HG03175 (cell line): ENCODE measurements at regions not wholly inside any gene's neighbourhood (a gene's known extent, or its start where the extent isn't known, plus 50 kb on each side); places are given as distances from the start of the nearest gene placed in this dataset.
"Not testable (repeated sequence)": the region's sequence is repeated elsewhere in the genome, so short reads cannot be mapped to it uniquely, and the experiment has no call there.

Source experiments
- ATAC-seq: cut with Tn5 transposase; IDR thresholded peaks from one replicate; pipeline ENCODE4 v1.9.1; 2021; ENCODE audit warnings: mild to moderate bottlenecking, moderate library complexity; ENCODE audit not compliant: unreplicated experiment

DNA sequence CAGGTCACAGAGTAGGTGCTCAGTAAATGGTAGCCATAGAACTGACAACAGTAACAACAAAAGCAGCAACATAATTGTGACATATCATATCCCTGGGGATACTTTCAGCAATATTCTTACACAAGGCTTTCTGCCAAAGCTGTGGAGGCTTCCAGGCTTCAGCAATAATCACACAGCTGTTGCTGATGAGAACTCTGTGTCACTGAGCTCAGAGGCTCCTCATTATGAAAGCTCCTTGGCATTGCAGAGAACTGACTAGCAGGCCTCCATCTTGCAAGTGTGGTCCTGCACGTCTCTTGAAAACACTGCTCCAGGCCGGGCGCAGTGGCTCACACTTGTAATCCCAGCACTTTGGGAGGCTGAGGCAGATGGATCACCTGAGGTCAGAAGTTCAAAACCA is 97.3 kb upstream of the BTG1 start:
- ATAC-seq: no peak

GRCh38 chr12:92237762-92238523 is 92.3 kb upstream of the BTG1 start:
- no peak for ATAC-seq

DNA sequence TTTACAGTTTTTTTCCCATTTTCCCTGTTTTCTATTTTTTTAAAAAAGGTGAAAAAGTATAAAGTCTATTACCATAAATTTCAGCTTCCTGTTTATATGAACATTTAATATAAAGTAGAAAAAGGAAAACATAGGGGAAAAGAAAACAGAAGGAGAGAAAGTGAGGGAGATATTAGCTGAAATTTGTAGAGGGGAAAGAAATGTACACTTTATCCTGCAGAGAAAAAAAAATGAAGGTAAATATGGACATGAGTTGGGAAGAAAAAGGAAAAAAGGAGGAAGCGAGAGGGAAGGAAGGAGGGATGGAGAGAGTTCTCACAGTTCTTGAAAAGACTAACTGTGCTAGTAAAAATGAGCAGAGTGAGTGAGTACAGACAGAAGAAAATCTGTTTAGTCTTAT is 91.6 kb upstream of the BTG1 start:
- ATAC-seq: no peak

- ATAC-seq: no peak
Measured at GRCh38 chr12:92235703-92236472, 90.2 kb upstream of the BTG1 start.

GRCh38 chr12:92234533-92234932 is 88.9 kb upstream of the BTG1 start:
- no peak for ATAC-seq

- no peak for ATAC-seq
Measured at GRCh38 chr12:92233346-92234015, 87.8 kb upstream of the BTG1 start.

DNA sequence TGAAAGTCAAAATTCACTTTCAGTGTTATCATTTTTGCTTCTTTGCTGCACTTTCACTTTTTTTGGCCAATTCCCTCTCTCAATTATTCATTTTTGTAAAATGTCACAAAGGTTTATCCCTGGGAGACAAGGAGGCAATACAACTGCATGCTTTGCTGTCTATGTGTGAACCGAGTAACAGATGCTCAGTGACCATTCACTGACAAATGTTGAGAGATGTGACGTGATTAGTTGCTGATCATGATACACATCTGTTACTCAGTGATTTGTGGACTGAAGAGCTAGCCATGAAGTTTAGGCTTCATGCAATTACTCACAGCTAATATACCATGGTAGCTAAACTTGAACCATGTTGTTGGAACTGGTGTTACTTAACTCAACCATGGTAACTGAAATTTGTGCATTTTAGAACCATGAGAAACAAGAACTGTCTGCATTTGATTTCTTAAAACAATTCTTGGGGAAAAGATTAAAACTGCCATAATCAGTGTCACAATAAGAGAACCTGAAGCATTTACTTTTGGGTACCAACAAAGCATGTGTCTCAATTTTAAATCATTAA is 86.8 kb upstream of the BTG1 start:
- not testable (repeated sequence) for ATAC-seq

- ATAC-seq: not testable (repeated sequence)
Measured at GRCh38 chr12:92231945-92232344, 86.3 kb upstream of the BTG1 start.

DNA sequence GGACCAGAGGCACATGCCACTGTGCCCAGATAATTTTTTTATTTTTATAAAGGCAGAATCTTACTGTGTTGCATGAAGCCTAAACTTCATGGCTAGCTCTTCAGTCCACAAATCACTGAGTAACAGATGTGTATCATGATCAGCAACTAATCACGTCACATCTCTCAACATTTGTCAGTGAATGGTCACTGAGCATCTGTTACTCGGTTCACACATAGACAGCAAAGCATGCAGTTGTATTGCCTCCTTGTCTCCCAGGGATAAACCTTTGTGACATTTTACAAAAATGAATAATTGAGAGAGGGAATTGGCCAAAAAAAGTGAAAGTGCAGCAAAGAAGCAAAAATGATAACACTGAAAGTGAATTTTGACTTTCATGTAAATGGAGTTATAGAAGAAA is 85.9 kb upstream of the BTG1 start:
- ATAC-seq: not testable (repeated sequence)

DNA sequence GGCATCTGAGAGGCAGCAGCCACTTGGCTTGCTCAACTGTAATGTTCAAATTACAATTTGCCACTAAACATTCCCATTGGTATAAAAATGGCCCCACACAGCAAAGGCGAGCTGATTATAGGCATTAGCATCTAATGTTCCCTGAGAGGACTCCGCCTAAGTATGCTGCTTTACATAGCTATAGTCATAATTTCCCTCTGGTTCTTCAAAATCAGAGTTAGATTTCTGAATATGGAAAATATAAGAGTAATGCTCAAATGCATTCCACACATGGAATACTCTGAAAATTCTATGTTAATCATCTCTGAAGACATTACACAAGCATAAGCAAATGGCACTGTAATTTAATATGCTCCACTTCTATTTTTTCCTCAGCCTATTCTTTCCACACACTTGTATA is 83.7 kb upstream of the BTG1 start:
- ATAC-seq: no peak

- no peak for ATAC-seq
Measured at GRCh38 chr12:92226961-92227360, 81.3 kb upstream of the BTG1 start.

DNA sequence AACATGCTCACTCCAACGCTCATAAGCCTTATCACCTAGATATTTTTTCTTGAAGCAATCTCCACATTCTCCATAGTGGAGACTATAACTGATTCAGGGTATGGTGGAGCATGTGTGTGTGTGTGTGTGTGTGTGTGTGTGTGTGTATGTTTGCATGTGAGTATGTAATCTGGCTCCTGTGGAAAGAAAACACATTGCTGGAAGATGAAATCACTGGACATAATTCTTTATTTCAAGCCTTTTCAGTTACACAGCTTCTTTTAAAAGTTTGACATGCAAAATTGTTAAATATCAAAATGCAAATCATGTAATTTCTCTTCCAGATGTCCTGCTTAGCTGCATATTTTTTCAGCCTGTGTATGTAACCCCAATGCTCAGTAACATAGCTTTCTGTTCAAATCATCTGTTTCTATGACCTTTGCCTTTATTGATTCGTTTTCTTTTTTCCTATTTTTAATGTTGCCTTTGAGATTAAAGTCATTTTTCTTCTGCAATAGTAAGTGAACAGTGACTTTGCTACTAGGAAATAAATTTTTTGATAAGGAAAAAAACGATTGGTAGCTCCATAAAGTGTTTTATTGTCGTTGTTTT is 80.5 kb upstream of the BTG1 start:
- ATAC-seq: no peak

DNA sequence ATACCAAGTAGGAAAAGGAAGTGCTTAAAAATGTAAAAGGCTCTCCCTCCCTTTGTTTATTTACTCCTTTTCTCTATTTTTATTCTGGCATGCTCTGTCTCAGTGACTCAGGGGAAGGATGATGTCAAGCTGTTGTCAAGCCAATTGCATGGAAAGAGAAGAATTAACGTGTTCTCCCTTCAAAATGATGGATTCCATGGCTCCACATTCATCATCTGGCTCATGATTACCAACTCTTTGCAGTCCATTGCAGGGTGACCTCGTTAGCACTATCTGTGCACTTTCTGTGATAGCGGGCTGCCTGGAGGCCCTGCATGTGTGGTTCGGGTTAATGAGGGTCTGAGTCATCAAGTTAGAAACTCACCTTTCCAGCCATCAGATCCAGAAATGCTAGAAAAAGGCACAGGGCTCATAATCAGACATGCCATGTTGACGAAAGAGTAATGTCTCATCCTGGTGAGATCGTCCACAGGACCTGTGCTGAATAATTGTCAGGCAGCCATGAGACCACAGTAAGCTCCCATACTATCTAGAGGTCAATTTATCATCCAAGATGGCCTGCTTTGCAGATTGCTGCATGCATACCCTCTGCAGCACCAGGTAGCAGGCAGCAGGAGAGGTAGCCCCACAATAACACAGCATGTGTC is 79.2 kb upstream of the BTG1 start:
- ATAC-seq: no peak

- no peak for ATAC-seq
Measured at GRCh38 chr12:92223481-92223880, 77.8 kb upstream of the BTG1 start.

GRCh38 chr12:92221656-92222315 is 76.1 kb upstream of the BTG1 start:
- no peak for ATAC-seq

DNA sequence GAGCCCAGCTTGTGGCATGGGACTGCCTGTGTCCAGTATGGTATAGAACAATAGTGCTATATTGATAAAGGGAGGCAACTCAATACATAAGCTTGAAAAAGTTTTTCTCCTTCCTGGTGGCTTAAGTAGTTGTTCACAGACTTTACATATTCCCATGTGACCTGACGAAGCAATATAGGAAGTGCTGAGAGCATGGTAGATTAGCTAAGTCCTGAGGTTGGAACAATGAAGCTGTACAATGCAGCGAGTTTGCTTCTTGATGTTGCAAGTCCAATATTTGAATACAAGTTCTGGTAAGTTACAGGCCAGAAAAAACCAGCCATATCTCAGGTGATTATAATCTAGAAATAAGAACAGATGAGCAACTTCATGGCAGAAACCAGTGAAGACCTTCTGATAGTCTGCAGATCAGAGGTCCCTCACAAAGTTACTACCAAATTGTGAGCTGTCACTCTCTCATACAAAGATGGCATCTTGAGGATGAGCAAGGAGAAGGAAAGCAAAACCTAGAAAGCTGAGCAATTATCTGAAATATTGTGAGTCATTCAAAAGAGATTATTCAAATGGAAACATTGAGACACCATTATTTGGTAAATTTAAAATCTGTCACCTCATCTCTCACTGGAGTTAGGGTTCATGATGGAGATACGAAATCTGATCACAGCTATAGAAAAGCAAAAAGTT is 72.9 kb upstream of the BTG1 start:
- ATAC-seq: no peak

DNA sequence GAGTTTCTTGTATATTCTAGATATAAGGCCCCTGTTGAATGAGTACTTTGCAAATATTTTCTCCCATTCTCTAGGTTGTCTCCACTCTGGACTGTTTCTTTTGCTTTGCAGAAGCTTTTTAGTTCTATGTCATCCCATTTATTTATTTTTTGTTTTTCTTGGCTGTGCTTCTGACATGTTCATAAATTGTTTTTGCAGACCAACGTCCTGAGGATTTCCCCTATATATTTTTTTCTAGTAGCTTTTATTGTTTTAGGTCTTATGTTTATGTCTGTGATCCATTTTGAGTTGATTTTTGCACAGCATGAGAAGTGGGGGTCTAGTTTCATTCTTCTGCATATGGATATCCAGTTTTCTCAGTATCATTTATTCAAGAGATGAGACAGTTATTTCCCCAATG is 70.4 kb upstream of the BTG1 start:
- ATAC-seq: no peak

DNA sequence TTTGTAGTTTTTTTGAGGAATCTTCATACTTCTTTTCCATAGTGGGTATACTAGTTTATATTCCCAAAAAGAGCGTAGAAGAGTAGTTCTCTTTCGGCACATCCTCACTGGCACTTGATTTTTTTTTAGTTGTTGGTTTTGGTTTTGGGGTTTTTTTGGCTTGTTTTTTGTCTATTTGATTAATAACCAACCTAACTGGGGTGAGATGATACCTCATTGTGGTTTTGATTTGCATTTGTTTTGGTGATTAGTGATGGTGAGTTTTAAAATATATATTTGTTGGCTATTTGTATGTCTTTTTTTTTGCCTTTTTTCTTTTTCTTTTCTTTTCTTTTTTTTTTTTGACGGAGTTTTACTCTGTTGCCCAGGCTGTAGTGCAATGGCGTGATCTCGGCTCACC is 69.7 kb upstream of the BTG1 start:
- ATAC-seq: no peak

GRCh38 chr12:92213166-92213565 is 67.5 kb upstream of the BTG1 start:
- ATAC-seq: no peak

GRCh38 chr12:92210071-92210470 is 64.4 kb upstream of the BTG1 start:
- no peak for ATAC-seq
